Mesenchymal stem cell (in vitro differentiated cells and primary cell): ENCODE measurements at regions not wholly inside any gene's neighbourhood (a gene's known extent, or its start where the extent isn't known, plus 50 kb on each side); places are given as distances from the start of the nearest gene placed in this dataset.

ENCODE experiments used
- DNase-seq: peaks from one replicate; pipeline ENCODE4 v3.0.0-alpha.2; 2013
- H2AFZ ChIP-seq: one replicate; pipeline ENCODE4 v1.6.1; 2013; ENCODE audit warnings: low read depth, mild to moderate bottlenecking, control low read depth, inconsistent platforms, low read length, moderate library complexity
- H2AK5ac ChIP-seq: 2 replicates; pipeline ENCODE4 v1.6.1; 2013; ENCODE audit warnings: low read length, moderate library complexity, mild to moderate bottlenecking, inconsistent platforms; ENCODE audit not compliant: severe bottlenecking
- H2BK120ac ChIP-seq: one replicate; pipeline ENCODE4 v1.6.1; 2013; ENCODE audit warnings: low read depth, mild to moderate bottlenecking, inconsistent platforms, low read length, moderate library complexity
- H2BK12ac ChIP-seq, 2 experiments: one replicate each; pipeline ENCODE4 v1.6.1; 2013; ENCODE audit warnings: inconsistent platforms in 2 of 2, low read length in 2 of 2, mild to moderate bottlenecking in 2 of 2, moderate library complexity in 2 of 2, control low read depth in 1 of 2
- H2BK15ac ChIP-seq: one replicate; pipeline ENCODE4 v1.6.1; 2013; ENCODE audit warnings: mild to moderate bottlenecking, low read depth, inconsistent platforms; ENCODE audit not compliant: poor library complexity, severe bottlenecking
- H2BK5ac ChIP-seq: 2 replicates; pipeline ENCODE4 v1.6.1; 2013; ENCODE audit warnings: low read depth, mild to moderate bottlenecking, low read length, control low read depth, inconsistent platforms; ENCODE audit not compliant: poor library complexity, severe bottlenecking
- H3K14ac ChIP-seq, 2 experiments: one replicate each; pipeline ENCODE4 v1.6.1; 2013; ENCODE audit warnings: inconsistent platforms in 2 of 2, low read length in 2 of 2, control low read depth in 1 of 2, mild to moderate bottlenecking in 1 of 2, moderate library complexity in 1 of 2
- H3K18ac ChIP-seq, 2 experiments: one replicate each; pipeline ENCODE4 v1.6.1; 2013; ENCODE audit warnings: inconsistent platforms in 2 of 2, low read length in 2 of 2, control low read depth in 1 of 2, low read depth in 1 of 2, mild to moderate bottlenecking in 1 of 2
- H3K23ac ChIP-seq, 2 experiments: one replicate each; pipeline ENCODE4 v1.6.1; 2013; ENCODE audit warnings: inconsistent platforms in 2 of 2, low read length in 2 of 2, mild to moderate bottlenecking in 2 of 2, moderate library complexity in 2 of 2, control low read depth in 1 of 2
- H3K27ac ChIP-seq: 2 replicates; pipeline ENCODE4 v1.5.1; 2013; ENCODE audit warnings: mild to moderate bottlenecking, moderate library complexity, low read length, control low read depth, inconsistent platforms; ENCODE audit not compliant: poor library complexity, severe bottlenecking
- H3K27me3 ChIP-seq, 2 experiments: 2 replicates each; pipeline versions ENCODE4 v1.6.1 to v1.7.0; 2013; ENCODE audit warnings: low read length in 2 of 2, mild to moderate bottlenecking in 2 of 2, moderate library complexity in 2 of 2, control low read depth in 1 of 2, inconsistent platforms in 1 of 2; ENCODE audit not compliant: control insufficient read depth in 1 of 2, insufficient read depth in 1 of 2
- H3K36me3 ChIP-seq, 2 experiments: 2 replicates each; pipeline versions ENCODE4 v1.6.1 to v1.7.0; 2013; ENCODE audit warnings: low read length in 2 of 2, control low read depth in 1 of 2, inconsistent platforms in 1 of 2, low read depth in 1 of 2, mild to moderate bottlenecking in 1 of 2; ENCODE audit not compliant: insufficient read depth in 2 of 2, control insufficient read depth in 1 of 2
- H3K4ac ChIP-seq, 2 experiments: one replicate each; pipeline ENCODE4 v1.6.1; 2013; ENCODE audit warnings: inconsistent platforms in 2 of 2, low read length in 2 of 2, mild to moderate bottlenecking in 2 of 2, moderate library complexity in 2 of 2, control low read depth in 1 of 2, low read depth in 1 of 2
- H3K4me1 ChIP-seq: 2 replicates; pipeline ENCODE4 v1.6.1; 2013; ENCODE audit warnings: low read depth, low read length, control low read depth; ENCODE audit not compliant: control insufficient read depth, insufficient read depth
- H3K4me2 ChIP-seq: 2 replicates; pipeline ENCODE4 v1.6.1; 2013; ENCODE audit warnings: low read length, mild to moderate bottlenecking, inconsistent platforms; ENCODE audit not compliant: poor library complexity, severe bottlenecking
- H3K4me3 ChIP-seq, 2 experiments: 2 replicates each; pipeline versions ENCODE4 v1.5.1 to v1.7.0; 2013; ENCODE audit warnings: low read length in 2 of 2, mild to moderate bottlenecking in 2 of 2, control low read depth in 1 of 2, low read depth in 1 of 2; ENCODE audit not compliant: insufficient read depth in 1 of 2
- H3K79me1 ChIP-seq: replicated peaks from 2 replicates; pipeline ENCODE4 v1.6.1; 2013; ENCODE audit warnings: mild to moderate bottlenecking, control low read depth, low read length, inconsistent platforms; ENCODE audit not compliant: poor library complexity, severe bottlenecking
- H3K9ac ChIP-seq: 2 replicates; pipeline ENCODE4 v1.7.0; 2013; ENCODE audit warnings: mild to moderate bottlenecking, low read length, moderate library complexity
- H3K9me3 ChIP-seq: 2 replicates; pipeline ENCODE4 v1.7.0; 2013; ENCODE audit warnings: mild to moderate bottlenecking, low read length; ENCODE audit not compliant: control insufficient read depth
- H4K8ac ChIP-seq: one replicate; pipeline ENCODE4 v1.6.1; 2013; ENCODE audit warnings: inconsistent platforms, mild to moderate bottlenecking, low read length, moderate library complexity
- H4K91ac ChIP-seq: one replicate; pipeline ENCODE4 v1.6.1; 2013; ENCODE audit warnings: mild to moderate bottlenecking, low read length, inconsistent platforms
- WGBS: methylation state at CpG from one replicate; pipeline ENCODE4 v1.1.7; 2013; ENCODE audit warnings: mixed read lengths; 5-methylcytosine and 5-hydroxymethylcytosine counted together

- Histone ChIP-seq H3K4me3 (no peak overlapping the region), H3K4me1 (no peaks in the 10 kb centered on the region), H2AK5ac (no peak overlapping the region), H4K91ac (no peak overlapping the region), H3K4ac (no peak overlapping the region), H2BK120ac (no peak overlapping the region), H3K9ac (no peak overlapping the region), H3K18ac (no peak overlapping the region), H3K9me3 (no peaks in the 10 kb centered on the region), H2BK12ac (no peak overlapping the region), H3K4me2 (no peak overlapping the region), H3K14ac (no peak overlapping the region), H4K8ac (no peak overlapping the region), H2AFZ (no peak overlapping the region), H3K79me1 (no peaks in the 10 kb centered on the region), H3K36me3 (no peaks in the 10 kb centered on the region), H3K27ac (no peak overlapping the region), H2BK15ac (no peak overlapping the region), H3K23ac (no peak overlapping the region), H3K27me3 (no peaks in the 10 kb centered on the region), H2BK5ac (no peak overlapping the region)
- WGBS: no CpG with 5 or more reads among the region's 3 CpGs
- no peak for DNase-seq
Observed at GRCh38 chr12:85644508-85644907, 191.7 kb downstream of the RASSF9 start.

GRCh38 chr12:85653731-85654455, 182.3 kb downstream of the RASSF9 start:
- H3K4me3 ChIP-seq: no peak overlapping the region
- no peak overlapping the region for H2AFZ ChIP-seq
- no peak overlapping the region for H2BK120ac ChIP-seq
- no peak overlapping the region for H4K91ac ChIP-seq
- no peak overlapping the region for H3K4me2 ChIP-seq
- H3K14ac ChIP-seq: no peak overlapping the region
- H3K9me3 ChIP-seq: peaks cover 25% of the 10 kb centered on the region
- H3K27me3 ChIP-seq: no peaks in the 10 kb centered on the region
- H3K79me1 ChIP-seq: no peaks in the 10 kb centered on the region
- H3K4me1 ChIP-seq: no peaks in the 10 kb centered on the region
- no peak overlapping the region for H2AK5ac ChIP-seq
- no peak overlapping the region for H2BK5ac ChIP-seq
- no peaks in the 10 kb centered on the region for H3K36me3 ChIP-seq
- H2BK12ac ChIP-seq: no peak overlapping the region
- no peak overlapping the region for H3K18ac ChIP-seq
- no peak overlapping the region for H3K23ac ChIP-seq
- no peak overlapping the region for H2BK15ac ChIP-seq
- no peak for DNase-seq
- H3K27ac ChIP-seq: no peak overlapping the region
- no peak overlapping the region for H3K4ac ChIP-seq
- H3K9ac ChIP-seq: no peak overlapping the region
- H4K8ac ChIP-seq: no peak overlapping the region

GRCh38 chr12:85654456-85654840, 181.8 kb downstream of the RASSF9 start:
- Histone ChIP-seq H4K8ac (no peak overlapping the region), H3K27me3 (no peaks in the 10 kb centered on the region), H2BK15ac (no peak overlapping the region), H3K9ac (no peak overlapping the region), H3K14ac (no peak overlapping the region), H2BK12ac (no peak overlapping the region), H2BK5ac (no peak overlapping the region), H3K4me3 (no peak overlapping the region), H2AK5ac (no peak overlapping the region), H3K4me1 (no peaks in the 10 kb centered on the region), H2AFZ (no peak overlapping the region), H2BK120ac (no peak overlapping the region), H3K79me1 (no peaks in the 10 kb centered on the region), H4K91ac (no peak overlapping the region), H3K36me3 (no peaks in the 10 kb centered on the region), H3K27ac (no peak overlapping the region), H3K4ac (no peak overlapping the region), H3K9me3 (peaks cover 25% of the 10 kb centered on the region), H3K18ac (no peak overlapping the region), H3K23ac (no peak overlapping the region), H3K4me2 (no peak overlapping the region)
- WGBS: 74% methylated on average over 3 of the region's 3 CpGs
- no peak for DNase-seq

- Histone ChIP-seq H3K18ac (no peak overlapping the region), H3K14ac (no peak overlapping the region), H2BK5ac (no peak overlapping the region), H2BK15ac (no peak overlapping the region), H4K8ac (no peak overlapping the region), H3K4me3 (no peak overlapping the region), H3K79me1 (no peaks in the 10 kb centered on the region), H3K23ac (no peak overlapping the region), H3K27me3 (no peaks in the 10 kb centered on the region), H3K9ac (no peak overlapping the region), H4K91ac (no peak overlapping the region), H3K4me2 (no peak overlapping the region), H3K9me3 (peaks cover 19% of the 10 kb centered on the region), H3K4me1 (no peaks in the 10 kb centered on the region), H3K4ac (no peak overlapping the region), H2BK120ac (no peak overlapping the region), H3K36me3 (no peaks in the 10 kb centered on the region), H2AFZ (no peak overlapping the region), H3K27ac (no peak overlapping the region), H2BK12ac (no peak overlapping the region), H2AK5ac (no peak overlapping the region)
- WGBS: 83% methylated on average over 1 of the region's 2 CpGs
- DNase-seq: no peak
Observed at GRCh38 chr12:85656561-85656960, 179.6 kb downstream of the RASSF9 start.
